OCI-LY7 (cell line): ENCODE measurements at regions not wholly inside any gene's neighbourhood (a gene's known extent, or its start where the extent isn't known, plus 50 kb on each side); places are given as distances from the start of the nearest gene placed in this dataset.

Experiments used
- BruUV-seq: library from RNA; stranded (reverse); fragments of 400-500 nt; replicated peaks from 2 replicates; lab custom pipeline; 2021; lab: Mats Ljungman, UMichigan
- CTCF ChIA-PET: fragments of 300-600 bp; sonication (Branson Sonifier 250); formaldehyde crosslinking; loops from one replicate; lab custom pipeline; 2022; ENCODE audit warnings: antibody characterized with exemption; ENCODE audit not compliant: unreplicated experiment; lab: Charles Lee
- POLR2A ChIA-PET: fragments of 300-600 bp; sonication (Branson Sonifier 250); formaldehyde crosslinking; loops from one replicate; lab custom pipeline; 2022; ENCODE audit warnings: antibody characterized with exemption; lab: Charles Lee
- DNase-seq: peaks from one replicate; pipeline ENCODE4 v3.0.0-alpha.2; 2015; ENCODE audit warnings: low spot score
- H2AFZ ChIP-seq: fragments of 200-600 bp; sonication (generic), shearing (Covaris generic); 2 replicates; pipeline ENCODE4 v1.6.1; 2014; ENCODE audit warnings: mild to moderate bottlenecking, antibody characterized with exemption, low read length, moderate library complexity
- H3K27ac ChIP-seq: fragments of 200-600 bp; sonication (generic); 2 replicates; pipeline ENCODE4 v1.5.1; 2014; ENCODE audit warnings: mixed run types, low read depth, mild to moderate bottlenecking, moderate library complexity, low read length, inconsistent platforms; ENCODE audit not compliant: poor library complexity, severe bottlenecking
- H3K36me3 ChIP-seq: fragments of 200-600 bp; sonication (generic); 2 replicates; pipeline ENCODE4 v1.6.1; 2014; ENCODE audit warnings: mild to moderate bottlenecking, antibody characterized with exemption, low read length, moderate library complexity, mixed read lengths; ENCODE audit not compliant: insufficient read depth
- H3K4me1 ChIP-seq: fragments of 200-600 bp; sonication (generic); 2 replicates; pipeline ENCODE4 v1.5.1; 2014; ENCODE audit warnings: mild to moderate bottlenecking, low read length; ENCODE audit not compliant: insufficient read depth, poor library complexity, severe bottlenecking
- H3K4me2 ChIP-seq: fragments of 200-600 bp; sonication (generic); 2 replicates; pipeline ENCODE4 v1.6.1; 2014; ENCODE audit warnings: mild to moderate bottlenecking, low read length
- H3K4me3 ChIP-seq: fragments of 200-600 bp; sonication (generic); 2 replicates; pipeline ENCODE4 v1.5.1; 2014; ENCODE audit warnings: mild to moderate bottlenecking, low read depth, low read length; ENCODE audit not compliant: poor library complexity, severe bottlenecking
- H3K79me2 ChIP-seq: fragments of 200-600 bp; sonication (generic); 2 replicates; pipeline ENCODE4 v1.6.1; 2016; ENCODE audit warnings: low read depth, mild to moderate bottlenecking, low read length, moderate library complexity, mixed read lengths; ENCODE audit not compliant: insufficient read depth
- H3K9me2 ChIP-seq: fragments of 200-600 bp; sonication (generic); 2 replicates; pipeline ENCODE4 v1.6.1; 2016; ENCODE audit warnings: mild to moderate bottlenecking, low read length, mixed read lengths; ENCODE audit not compliant: insufficient read depth
- H3K9me3 ChIP-seq: fragments of 200-600 bp; sonication (generic); 2 replicates; pipeline ENCODE4 v1.6.1; 2014; ENCODE audit warnings: mild to moderate bottlenecking, mixed run types, low read length, mixed read lengths
- H4K20me1 ChIP-seq: fragments of 200-600 bp; sonication (generic); 2 replicates; pipeline ENCODE4 v1.6.1; 2014; ENCODE audit warnings: mild to moderate bottlenecking, antibody characterized with exemption, low read length, moderate library complexity, mixed read lengths; ENCODE audit not compliant: insufficient read depth
- CTCF ChIP-seq: fragments of 200-600 bp; sonication (generic); conservative IDR thresholded peaks from 2 replicates; pipeline ENCODE4 v1.5.1; 2014; ENCODE audit warnings: mild to moderate bottlenecking, antibody characterized with exemption, low read length, moderate library complexity, mixed read lengths
- EZH2phosphoT487 ChIP-seq: fragments of 200-600 bp; sonication (generic); IDR thresholded peaks from 2 replicates; pipeline ENCODE4 v1.6.1; 2018; ENCODE audit warnings: low read depth, borderline replicate concordance, mild to moderate bottlenecking, mixed run types, antibody characterized with exemption, low read length, moderate library complexity, mixed read lengths
- intact Hi-C: fragments of 100-400 bp; cut with micrococcal nuclease; formaldehyde crosslinking; loops from one replicate; pipeline ENCODE4 v1.10.0; 2022; ENCODE audit not compliant: unreplicated experiment

GRCh38 chr1:112341986-112342385 lies 54.0 kb upstream of the CTTNBP2NL start:
- intact Hi-C loops, result no loop called here
- Histone ChIP-seq H3K4me3 (no peak overlapping the region), H2AFZ (no peak overlapping the region), H3K4me1 (no peaks in the 10 kb centered on the region), H3K79me2 (no peaks in the 10 kb centered on the region), H3K9me3 (no peaks in the 10 kb centered on the region), H3K27ac (no peak overlapping the region), H3K36me3 (no peaks in the 10 kb centered on the region), H3K9me2 (no peaks in the 10 kb centered on the region), H4K20me1 (no peaks in the 10 kb centered on the region), H3K4me2 (no peak overlapping the region)
- CTCF ChIA-PET, result no interaction called here
- no TSS peak for BruUV-seq
- no peak for DNase-seq
- POLR2A ChIA-PET, result no interaction called here
- TF ChIP-seq CTCF, result no peak
- no peak for TF ChIP-seq EZH2phosphoT487

- no peak for TF ChIP-seq CTCF
- TF ChIP-seq EZH2phosphoT487, result no peak
- H2AFZ ChIP-seq, result no peak overlapping the region
- H3K4me2 ChIP-seq, result no peak overlapping the region
- no TSS peak for BruUV-seq
- H4K20me1 ChIP-seq, result no peaks in the 10 kb centered on the region
- H3K79me2 ChIP-seq, result no peaks in the 10 kb centered on the region
- no peak overlapping the region for H3K27ac ChIP-seq
- DNase-seq, result no peak
- no peaks in the 10 kb centered on the region for H3K4me1 ChIP-seq
- H3K9me2 ChIP-seq, result no peaks in the 10 kb centered on the region
- intact Hi-C loops, result no loop called here
- H3K4me3 ChIP-seq, result no peak overlapping the region
- ChIA-PET POLR2A (no interaction called here), CTCF (no interaction called here)
- H3K9me3 ChIP-seq, result no peaks in the 10 kb centered on the region
- no peaks in the 10 kb centered on the region for H3K36me3 ChIP-seq
Observed at GRCh38 chr1:112342558-112342957, 53.5 kb upstream of the CTTNBP2NL start.

- Histone ChIP-seq H3K9me3 (no peaks in the 10 kb centered on the region), H2AFZ (no peak overlapping the region), H3K4me1 (no peaks in the 10 kb centered on the region), H3K9me2 (no peaks in the 10 kb centered on the region), H4K20me1 (no peaks in the 10 kb centered on the region), H3K36me3 (no peaks in the 10 kb centered on the region), H3K4me3 (no peak overlapping the region), H3K4me2 (no peak overlapping the region), H3K79me2 (no peaks in the 10 kb centered on the region), H3K27ac (no peak overlapping the region)
- BruUV-seq, result no TSS peak
- CTCF ChIA-PET, result no interaction called here
- no peak for DNase-seq
- POLR2A ChIA-PET, result interaction anchor here (0.5 kb wide), 1 partner anchor 473 kb away, joined by 3 read pairs; no protein-coding TSS in a partner anchor
- intact Hi-C loops, result no loop called here
- no peak for TF ChIP-seq EZH2phosphoT487
- TF ChIP-seq CTCF, result no peak
Observed at GRCh38 chr1:112344754-112345423, 51.1 kb upstream of the CTTNBP2NL start.
